ENCODE measurements at regions not wholly inside any gene's neighbourhood (a gene's known extent, or its start where the extent isn't known, plus 50 kb on each side); places are given as distances from the start of the nearest gene placed in this dataset.
"Not testable (repeated sequence)": the region's sequence is repeated elsewhere in the genome, so short reads cannot be mapped to it uniquely, and the experiment has no call there.

- no peak for TF ChIP-seq GTF2F1 (IDR thresholded peaks at IDR 0.05; ENCODE audit: borderline replicate concordance, low read depth, low read length)
- no peak for TF ChIP-seq POLR2AphosphoS5 (IDR thresholded peaks at IDR 0.05; ENCODE audit: low read depth, low read length)
These were observed 178.0 kb downstream of the MTCL1 start (continued) for GRCh38 chr18:8883409-8883668.

DNA sequence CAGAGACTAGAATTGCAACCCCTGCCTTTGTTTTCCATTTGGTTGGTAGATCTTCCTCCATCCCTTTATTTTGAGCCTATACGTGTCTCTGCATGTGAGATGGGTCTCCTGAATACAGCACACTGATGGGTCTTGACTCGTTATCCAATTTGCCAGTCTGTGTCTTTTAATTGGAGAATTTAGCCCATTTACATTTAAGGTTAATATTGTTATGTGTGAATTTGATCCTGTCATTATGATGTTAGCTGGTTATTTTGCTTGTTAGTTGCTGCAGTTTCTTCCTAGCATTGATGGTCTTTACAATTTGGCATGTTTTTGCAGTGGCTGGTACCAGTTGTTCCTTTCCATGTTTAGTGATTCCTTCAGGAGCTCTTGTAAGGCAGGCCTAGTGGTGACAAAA is 182.5 kb downstream of the MTCL1 start:
- H3K27me3 ChIP-seq (replicated peaks in 1 of 4; ENCODE audit: control insufficient read depth in 3 of 4, extremely low read depth in 1 of 4, insufficient read depth in 3 of 4, low read length in 3 of 4); H4K5ac ChIP-seq (ENCODE audit: insufficient read length, low read depth, low read length); H3K9ac ChIP-seq (replicated peaks in 1 of 4; ENCODE audit: extremely low read depth in 1 of 4, low read depth in 3 of 4, low read length in 3 of 4); H3K36me3 ChIP-seq (ENCODE audit: control insufficient read depth in 2 of 4, insufficient read depth in 4 of 4, low read length in 3 of 4); H3K56ac ChIP-seq (replicated peaks; ENCODE audit: insufficient read length, low read depth, low read length); DNase-seq (ENCODE audit: low read depth in 1 of 2, low spot score in 2 of 2); H3K23me2 ChIP-seq (ENCODE audit: low read depth, low read length); H2AK5ac ChIP-seq (ENCODE audit: low read depth, low read length); H3K14ac ChIP-seq (ENCODE audit: insufficient read length); H3K18ac ChIP-seq (ENCODE audit: extremely low read depth, low read length); H2BK20ac ChIP-seq (ENCODE audit: low read length); H3K79me1 ChIP-seq (ENCODE audit: low read depth, low read length); H4K8ac ChIP-seq (ENCODE audit: extremely low read depth, insufficient read depth, low read length); H2BK12ac ChIP-seq (ENCODE audit: low read depth, low read length); H2BK15ac ChIP-seq (ENCODE audit: low read length); H3K27ac ChIP-seq (ENCODE audit: low read depth, low read length); POLR2A ChIA-PET (ENCODE audit: partially characterized antibody); H4K20me1 ChIP-seq (replicated peaks in 1 of 2; ENCODE audit: control insufficient read depth in 1 of 2, insufficient read depth in 2 of 2, low read length in 2 of 2); H3K4me3 ChIP-seq (ENCODE audit: extremely low read depth in 1 of 4, insufficient read depth in 2 of 4, low read depth in 3 of 4, low read length in 4 of 4); FAIRE-seq; H3K9me3 ChIP-seq (ENCODE audit: insufficient read depth in 2 of 2, low read depth in 1 of 2, low read length in 1 of 2); H3K79me2 ChIP-seq (ENCODE audit: control insufficient read depth in 1 of 2, insufficient read depth in 2 of 2, low read length in 2 of 2); H4K91ac ChIP-seq (replicated peaks; ENCODE audit: insufficient read length, low read length); H3K4me1 ChIP-seq (replicated peaks in 1 of 4; ENCODE audit: control insufficient read depth in 3 of 4, insufficient read depth in 4 of 4, low read length in 3 of 4); H2BK5ac ChIP-seq (ENCODE audit: low read depth, low read length); H2AFZ ChIP-seq (ENCODE audit: low read length); H3K23ac ChIP-seq (ENCODE audit: insufficient read length); H3K4ac ChIP-seq (replicated peaks; ENCODE audit: insufficient read length, low read depth, low read length); CTCF ChIA-PET (ENCODE audit: partially characterized antibody); H3K4me2 ChIP-seq (ENCODE audit: insufficient read depth in 1 of 2, low read depth in 2 of 2, low read length in 2 of 2); H2BK120ac ChIP-seq (replicated peaks; ENCODE audit: low read depth, low read length): not testable (repeated sequence)
- WGBS, 2 experiments (ENCODE audit: extremely low coverage in 1 of 2, insufficient coverage in 1 of 2, insufficient read length in 1 of 2, insufficient replicate concordance in 2 of 2, low coverage in 1 of 2, low lambda C conversion rate in 2 of 2, missing lambda C conversion rate in 1 of 2), result 98% methylated on average over 2 of the region's 2 CpGs; no CpG with 5 or more reads in 1 of the 2 experiments

All from H1 (cell line).